Mucosa of descending colon (tissue), 3 donors: ENCODE measurements at regions not wholly inside any gene's neighbourhood (a gene's known extent, or its start where the extent isn't known, plus 50 kb on each side); places are given as distances from the start of the nearest gene placed in this dataset.

Source experiments
- ATAC-seq: fragments of 200-7000 bp; cut with Tn5 transposase; one replicate; pipeline ENCODE4 v1.9.1; 2020; ENCODE audit warnings: mild to moderate bottlenecking, moderate library complexity
- DNase-seq, 3 donors: peaks; one replicate each; pipeline ENCODE4 v3.0.0-alpha.2; 2020
- H3K36me3 ChIP-seq: fragments of 200-600 bp; one replicate; pipeline ENCODE4 v1.8.0; 2021; ENCODE audit warnings: low read depth, mild to moderate bottlenecking
- H3K4me1 ChIP-seq: fragments of 200-600 bp; one replicate; pipeline ENCODE4 v1.8.0; 2021; ENCODE audit warnings: low read depth, mild to moderate bottlenecking
- H3K4me3 ChIP-seq: fragments of 200-600 bp; one replicate; pipeline ENCODE4 v1.8.0; 2021; ENCODE audit warnings: mild to moderate bottlenecking
- H3K9me3 ChIP-seq: fragments of 200-600 bp; one replicate; pipeline ENCODE4 v1.8.0; 2021; ENCODE audit warnings: mild to moderate bottlenecking
- CTCF ChIP-seq: fragments of 200-600 bp; IDR thresholded peaks from one replicate; pipeline ENCODE4 v1.8.0; 2022; ENCODE audit warnings: antibody characterized with exemption, mild to moderate bottlenecking
- intact Hi-C, 2 donors: fragments of 100-400 bp; cut with DNase I in 1 of 2; cut with micrococcal nuclease in 1 of 2; formaldehyde crosslinking; loops; one replicate each; pipeline versions ENCODE4 v1.11.0 to v1.11.1; 2022; cut with DNase I, micrococcal nuclease
- donor health status: DM: no; HTN: no; CAD: no; lungs with moderate emphysema.
- donor health status: DM: no; HTN: no; CAD: no.
- donor health status: DM: no; HTN: yes; CAD: no.

- no peaks in the 10 kb centered on the region for H3K36me3 ChIP-seq
- DNase-seq: no peak
- H3K9me3 ChIP-seq: no peaks in the 10 kb centered on the region
- intact Hi-C loops: loop anchor here in 1 of 2 donors (5.0 kb wide), 1 partner anchor 1693 kb away; no protein-coding TSS in a partner anchor
- no peak overlapping the region for H3K4me3 ChIP-seq
- no peak for ATAC-seq
- TF ChIP-seq CTCF: no peak
- no peaks in the 10 kb centered on the region for H3K4me1 ChIP-seq
Measured at GRCh38 chr22:48490500-48491411, 1336.9 kb downstream of the BRD1 start.

GRCh38 chr22:48489551-48490499, 1337.8 kb downstream of the BRD1 start:
- ATAC-seq (no peak), DNase-seq (no peak)
- Histone ChIP-seq H3K4me1 (no peaks in the 10 kb centered on the region), H3K4me3 (no peak overlapping the region), H3K36me3 (no peaks in the 10 kb centered on the region), H3K9me3 (no peaks in the 10 kb centered on the region)
- intact Hi-C loops: loop anchor here in 1 of 2 donors (5.0 kb wide), 1 partner anchor 1693 kb away; no protein-coding TSS in a partner anchor
- TF ChIP-seq CTCF: no peak

DNA sequence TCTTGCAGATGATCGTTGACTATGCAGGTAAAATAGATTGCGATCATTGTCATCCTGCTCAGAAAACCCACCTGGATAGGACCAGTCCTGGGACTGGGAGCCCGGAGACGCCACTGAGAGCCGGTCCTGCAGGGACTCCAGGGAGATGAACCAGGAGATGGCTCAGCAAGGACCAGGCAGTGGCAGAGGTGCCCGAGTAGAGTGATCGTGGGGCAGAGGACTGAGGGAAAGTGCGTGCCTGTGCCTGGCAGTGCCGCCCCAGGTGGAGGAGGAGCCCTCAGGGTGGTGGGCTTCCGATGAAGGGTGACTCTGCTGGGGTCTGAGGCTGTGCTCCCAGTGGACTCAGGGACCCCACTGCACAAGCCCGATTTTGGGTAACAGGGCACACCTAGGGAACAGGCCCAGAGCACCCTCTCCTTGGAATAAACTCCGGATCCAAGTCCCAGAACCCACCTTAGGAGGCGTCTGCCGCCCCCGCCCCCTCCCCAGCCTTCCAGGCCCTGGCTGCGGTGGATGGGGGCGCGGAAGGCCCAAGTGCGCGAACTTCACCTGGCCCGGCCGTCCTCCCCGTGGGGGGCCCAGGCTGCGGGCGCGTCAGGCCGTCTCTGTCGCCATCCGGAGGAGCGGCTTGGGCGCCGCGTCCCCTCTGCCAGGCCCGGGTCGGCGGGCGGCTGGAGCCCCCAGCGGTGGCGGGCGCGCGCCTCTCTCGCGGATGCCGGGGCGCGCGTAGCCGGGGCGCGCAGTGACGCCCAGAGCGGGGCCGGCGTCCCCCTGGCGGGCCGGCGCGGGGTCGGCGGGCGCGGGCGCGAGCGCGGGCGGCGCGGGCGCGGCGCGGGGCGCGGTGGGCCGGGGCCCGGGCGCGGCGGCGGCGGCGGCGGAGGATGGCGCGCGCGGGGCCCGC, 1338.8 kb downstream of the BRD1 start:
- Histone ChIP-seq H3K4me3 (no peak overlapping the region), H3K4me1 (no peaks in the 10 kb centered on the region), H3K36me3 (no peaks in the 10 kb centered on the region), H3K9me3 (no peaks in the 10 kb centered on the region)
- TF ChIP-seq CTCF: no peak
- intact Hi-C loops: no loop called here
- no peak for ATAC-seq
- no peak for DNase-seq

DNA sequence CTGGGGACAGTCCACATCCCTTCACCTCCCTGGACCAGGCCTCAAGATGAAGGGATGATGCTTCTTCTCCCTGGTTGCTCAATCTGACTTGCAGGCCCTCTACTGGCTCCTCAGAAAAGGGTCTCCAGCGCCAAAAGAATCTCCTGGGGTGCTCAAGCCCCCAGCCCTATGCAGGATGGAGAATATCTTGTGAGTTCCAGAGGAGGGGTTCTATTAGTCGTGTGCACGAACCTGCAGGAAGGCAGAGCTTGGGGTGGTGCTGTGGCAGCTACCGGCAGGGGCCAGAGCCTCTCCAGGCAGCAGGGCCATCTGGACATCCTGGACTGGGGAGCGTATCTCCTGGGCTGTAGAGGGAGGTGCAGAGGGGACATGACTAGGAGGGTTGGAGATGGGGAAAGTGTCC, 1339.5 kb downstream of the BRD1 start:
- intact Hi-C loops: no loop called here
- no peak overlapping the region for H3K4me3 ChIP-seq
- ATAC-seq (no peak), DNase-seq (no peak)
- no peaks in the 10 kb centered on the region for H3K4me1 ChIP-seq
- TF ChIP-seq CTCF: no peak
- no peaks in the 10 kb centered on the region for H3K36me3 ChIP-seq
- no peaks in the 10 kb centered on the region for H3K9me3 ChIP-seq

DNA sequence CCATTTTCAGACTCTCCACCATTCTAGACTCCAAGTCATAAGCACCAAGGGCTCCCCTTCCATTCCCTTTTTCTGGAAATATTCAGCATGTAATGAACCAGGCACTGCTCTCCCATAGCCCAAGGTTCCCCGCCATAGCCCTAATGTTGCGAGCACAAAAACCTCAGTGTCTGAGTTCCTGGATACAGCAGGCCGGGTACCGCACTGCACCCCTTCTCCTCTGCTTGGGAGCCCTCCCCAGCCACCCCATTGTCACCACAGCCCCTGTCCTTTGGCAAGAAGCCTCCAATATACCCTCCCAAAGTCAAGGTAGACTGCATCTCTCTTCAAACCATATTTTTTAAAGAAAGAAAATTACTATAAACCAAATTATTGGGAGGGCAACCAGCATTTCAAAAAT, 1341.1 kb downstream of the BRD1 start:
- H3K4me1 ChIP-seq: no peaks in the 10 kb centered on the region
- no peak for DNase-seq
- no peaks in the 10 kb centered on the region for H3K36me3 ChIP-seq
- intact Hi-C loops: no loop called here
- no peak for ATAC-seq
- TF ChIP-seq CTCF: no peak
- no peaks in the 10 kb centered on the region for H3K9me3 ChIP-seq
- H3K4me3 ChIP-seq: no peak overlapping the region
